DOHH2 (cell line): ENCODE measurements at regions not wholly inside any gene's neighbourhood (a gene's known extent, or its start where the extent isn't known, plus 50 kb on each side); places are given as distances from the start of the nearest gene placed in this dataset.

Experiments
- H3F3A ChIP-seq: fragments of 200-600 bp; sonication (generic), shearing (Covaris generic); 2 replicates; pipeline ENCODE4 v1.6.0; 2016; ENCODE audit warnings: antibody characterized with exemption, mild to moderate bottlenecking; ENCODE audit not compliant: control insufficient read depth, insufficient read depth
- H3K27ac ChIP-seq: fragments of 200-600 bp; sonication (generic); 2 replicates; pipeline ENCODE4 v1.5.1; 2014; ENCODE audit warnings: low read depth, mild to moderate bottlenecking, low read length, moderate library complexity
- H3K27me3 ChIP-seq: fragments of 200-600 bp; sonication (generic); 2 replicates; pipeline ENCODE4 v1.6.1; 2014; ENCODE audit warnings: mild to moderate bottlenecking, low read length, mixed read lengths; ENCODE audit not compliant: control insufficient read depth
- H3K36me3 ChIP-seq: fragments of 200-600 bp; sonication (generic); 2 replicates; pipeline ENCODE4 v1.6.1; 2014; ENCODE audit warnings: mild to moderate bottlenecking, low read length, moderate library complexity, mixed read lengths; ENCODE audit not compliant: control insufficient read depth
- H3K4me1 ChIP-seq: fragments of 200-600 bp; sonication (generic); 2 replicates; pipeline ENCODE4 v1.6.1; 2014; ENCODE audit warnings: mild to moderate bottlenecking, low read length, mixed read lengths; ENCODE audit not compliant: control insufficient read depth
- H3K4me2 ChIP-seq: fragments of 200-600 bp; sonication (generic); 2 replicates; pipeline ENCODE4 v1.6.0; 2014; ENCODE audit warnings: mild to moderate bottlenecking, low read length, moderate library complexity
- H3K4me3 ChIP-seq: fragments of 200-600 bp; sonication (generic); 2 replicates; pipeline ENCODE4 v1.5.1; 2014; ENCODE audit warnings: mild to moderate bottlenecking, low read length, mixed read lengths
- H3K79me2 ChIP-seq: fragments of 200-600 bp; sonication (generic); 2 replicates; pipeline ENCODE4 v1.6.1; 2014; ENCODE audit warnings: mild to moderate bottlenecking, low read length, mixed read lengths; ENCODE audit not compliant: control insufficient read depth
- H3K9me2 ChIP-seq: fragments of 200-600 bp; sonication (generic); replicated peaks from 2 replicates; pipeline ENCODE4 v1.6.1; 2014; ENCODE audit warnings: mild to moderate bottlenecking, low read length, mixed read lengths; ENCODE audit not compliant: control insufficient read depth
- H3K9me3 ChIP-seq: fragments of 200-600 bp; sonication (generic); 2 replicates; pipeline ENCODE4 v1.6.1; 2014; ENCODE audit warnings: antibody characterized with exemption, low read length, mixed read lengths; ENCODE audit not compliant: control insufficient read depth, insufficient read depth
- H4K20me1 ChIP-seq: fragments of 200-600 bp; sonication (generic); 2 replicates; pipeline ENCODE4 v1.6.0; 2014; ENCODE audit warnings: low read depth, mild to moderate bottlenecking, antibody characterized with exemption, low read length, moderate library complexity; ENCODE audit not compliant: control insufficient read depth, insufficient read depth
- CTCF ChIP-seq: fragments of 200-600 bp; sonication (generic); IDR thresholded peaks from one replicate; pipeline ENCODE4 v1.5.1; 2014; ENCODE audit warnings: antibody characterized with exemption, mild to moderate bottlenecking, low read depth, low read length; ENCODE audit not compliant: poor library complexity, severe bottlenecking
- EZH2phosphoT487 ChIP-seq: fragments of 200-600 bp; sonication (generic); IDR thresholded peaks from 2 replicates; pipeline ENCODE4 v1.6.1; 2017; ENCODE audit warnings: borderline replicate concordance, mild to moderate bottlenecking, antibody characterized with exemption, low read length, moderate library complexity, mixed read lengths

- Histone ChIP-seq H3F3A (no peaks in the 10 kb centered on the region), H3K4me2 (no peak overlapping the region), H3K36me3 (no peaks in the 10 kb centered on the region), H3K27ac (no peak overlapping the region), H3K4me1 (no peaks in the 10 kb centered on the region), H3K27me3 (no peaks in the 10 kb centered on the region), H3K9me2 (no peaks in the 10 kb centered on the region), H3K4me3 (no peak overlapping the region), H3K9me3 (no peaks in the 10 kb centered on the region), H3K79me2 (no peaks in the 10 kb centered on the region), H4K20me1 (no peaks in the 10 kb centered on the region)
- no peak for TF ChIP-seq CTCF
- no peak for TF ChIP-seq EZH2phosphoT487
These were observed 1560.4 kb upstream of the TENM3 start for GRCh38 chr4:180682776-180683175.

- TF ChIP-seq CTCF (no peak), EZH2phosphoT487 (no peak)
- no peaks in the 10 kb centered on the region for H3K27me3 ChIP-seq
- no peaks in the 10 kb centered on the region for H3K36me3 ChIP-seq
- H3F3A ChIP-seq = no peaks in the 10 kb centered on the region
- no peaks in the 10 kb centered on the region for H3K79me2 ChIP-seq
- no peaks in the 10 kb centered on the region for H4K20me1 ChIP-seq
- no peak overlapping the region for H3K27ac ChIP-seq
- no peak overlapping the region for H3K4me2 ChIP-seq
- no peaks in the 10 kb centered on the region for H3K4me1 ChIP-seq
- H3K9me3 ChIP-seq = no peaks in the 10 kb centered on the region
- H3K4me3 ChIP-seq = no peak overlapping the region
- H3K9me2 ChIP-seq = no peaks in the 10 kb centered on the region
These were observed 1560.0 kb upstream of the TENM3 start for GRCh38 chr4:180683186-180683585.

GRCh38 chr4:180688480-180688879 is 1554.7 kb upstream of the TENM3 start:
- no peak overlapping the region for H3K27ac ChIP-seq
- no peak overlapping the region for H3K4me2 ChIP-seq
- H3K4me1 ChIP-seq = no peaks in the 10 kb centered on the region
- H3K4me3 ChIP-seq = no peak overlapping the region
- H3K9me2 ChIP-seq = no peaks in the 10 kb centered on the region
- H3K36me3 ChIP-seq = no peaks in the 10 kb centered on the region
- no peak for TF ChIP-seq EZH2phosphoT487
- no peaks in the 10 kb centered on the region for H4K20me1 ChIP-seq
- no peaks in the 10 kb centered on the region for H3K79me2 ChIP-seq
- no peaks in the 10 kb centered on the region for H3F3A ChIP-seq
- H3K9me3 ChIP-seq = no peaks in the 10 kb centered on the region
- H3K27me3 ChIP-seq = no peaks in the 10 kb centered on the region

GRCh38 chr4:180694875-180695274 is 1548.3 kb upstream of the TENM3 start:
- H4K20me1 ChIP-seq = no peaks in the 10 kb centered on the region
- no peaks in the 10 kb centered on the region for H3F3A ChIP-seq
- no peak overlapping the region for H3K4me3 ChIP-seq
- no peaks in the 10 kb centered on the region for H3K9me2 ChIP-seq
- no peaks in the 10 kb centered on the region for H3K79me2 ChIP-seq
- no peaks in the 10 kb centered on the region for H3K9me3 ChIP-seq
- H3K36me3 ChIP-seq = no peaks in the 10 kb centered on the region
- no peaks in the 10 kb centered on the region for H3K4me1 ChIP-seq
- no peak overlapping the region for H3K27ac ChIP-seq
- no peak overlapping the region for H3K4me2 ChIP-seq
- TF ChIP-seq EZH2phosphoT487 (no peak), CTCF (no peak)
- H3K27me3 ChIP-seq = no peaks in the 10 kb centered on the region
